HCT116 (cell line): ENCODE measurements at regions not wholly inside any gene's neighbourhood (a gene's known extent, or its start where the extent isn't known, plus 50 kb on each side); places are given as distances from the start of the nearest gene placed in this dataset.

ENCODE experiments used
- ATAC-seq: fragments of 200-7000 bp; cut with Tn5 transposase; 2 replicates; pipeline ENCODE4 v1.9.1; 2020; ENCODE audit warnings: mild to moderate bottlenecking, moderate library complexity
- BruUV-seq: library from RNA; stranded (reverse); fragments of 400-500 nt; replicated peaks from 2 replicates; lab custom pipeline; 2021; lab: Mats Ljungman, UMichigan
- CTCF ChIA-PET: fragments of 300-600 bp; sonication (Branson Sonifier 250); formaldehyde crosslinking; loops from one replicate; lab custom pipeline; 2021; ENCODE audit warnings: antibody characterized with exemption; lab: Charles Lee
- POLR2A ChIA-PET: fragments of 300-600, 350-600 bp; sonication (Branson Sonifier 250); formaldehyde crosslinking; loops from one replicate; lab custom pipeline; 2021; ENCODE audit warnings: antibody characterized with exemption; lab: Charles Lee
- RAD21 ChIA-PET, 2 experiments: fragments of 300-600 bp; sonication (Branson Sonifier 250); formaldehyde crosslinking; loops; one replicate each; lab custom pipeline; 2023; ENCODE audit warnings: low total read pairs in 2 of 2; ENCODE audit not compliant: uncharacterized antibody in 2 of 2, unreplicated experiment in 2 of 2, low non-redundant PET in 1 of 2; lab: Charles Lee
- DNase-seq: peaks from one replicate; pipeline ENCODE4 v3.0.0-alpha.2; 2010; ENCODE audit warnings: low read depth, low spot score
- H2AFZ ChIP-seq: fragments of 200-600 bp; shearing (Covaris generic), sonication (generic); 2 replicates; pipeline ENCODE4 v1.6.1; 2017; ENCODE audit warnings: low read depth, mixed run types, mixed read lengths, antibody characterized with exemption, low read length; ENCODE audit not compliant: poor library complexity, severe bottlenecking
- H3K27ac ChIP-seq: 2 replicates; pipeline ENCODE4 v1.5.1; 2012; ENCODE audit warnings: low read depth, low read length
- H3K27me3 ChIP-seq: fragments of 200-600 bp; sonication (generic); 2 replicates; pipeline ENCODE4 v1.6.1; 2016; ENCODE audit warnings: mixed run types, low read length, mixed read lengths; ENCODE audit not compliant: insufficient read depth
- H3K36me3 ChIP-seq, 2 experiments: fragments of 200-500 bp in 1 of 2; fragments of 200-600 bp in 1 of 2; sonication (Bioruptor generic) in 1 of 2; sonication (generic) in 1 of 2; 2 replicates each; pipeline versions ENCODE4 v1.5.1 to v1.6.1; 2014 to 2016; ENCODE audit warnings: low read length in 2 of 2, inconsistent platforms in 1 of 2, mixed read lengths in 1 of 2, mixed run types in 1 of 2; ENCODE audit not compliant: insufficient read depth in 2 of 2, control insufficient read depth in 1 of 2
- H3K4me1 ChIP-seq, 2 experiments: fragments of 200-600 bp in 1 of 2; sonication (generic) in 1 of 2; 2 replicates each; pipeline versions ENCODE4 v1.5.1 to v1.6.1; 2012 to 2017; ENCODE audit warnings: low read length in 2 of 2, inconsistent platforms in 1 of 2, mild to moderate bottlenecking in 1 of 2, mixed read lengths in 1 of 2, mixed run types in 1 of 2, moderate library complexity in 1 of 2; ENCODE audit not compliant: insufficient read depth in 2 of 2, control insufficient read depth in 1 of 2
- H3K4me2 ChIP-seq: fragments of 200-600 bp; sonication (generic); 2 replicates; pipeline ENCODE4 v1.6.1; 2017; ENCODE audit warnings: mixed run types, low read length, mixed read lengths
- H3K4me3 ChIP-seq, 2 experiments: fragments of 200-600 bp in 1 of 2; sonication (generic) in 1 of 2; replicated peaks in 1 of 2; 2 replicates each; pipeline ENCODE4 v1.5.1; 2011 to 2016; ENCODE audit warnings: low read length in 2 of 2, control low read depth in 1 of 2, low read depth in 1 of 2, mild to moderate bottlenecking in 1 of 2, mixed read lengths in 1 of 2, mixed run types in 1 of 2
- H3K79me2 ChIP-seq: fragments of 200-600 bp; sonication (generic); 2 replicates; pipeline ENCODE4 v1.6.1; 2017; ENCODE audit warnings: mild to moderate bottlenecking, mixed run types, low read length, moderate library complexity, mixed read lengths; ENCODE audit not compliant: insufficient read depth
- H3K9ac ChIP-seq: fragments of 200-600 bp; sonication (generic); 2 replicates; pipeline ENCODE4 v1.6.1; 2016; ENCODE audit warnings: low read length, mixed read lengths
- H3K9me2 ChIP-seq: fragments of 200-600 bp; sonication (generic), shearing (Covaris generic); 2 replicates; pipeline ENCODE4 v1.6.1; 2017; ENCODE audit warnings: mixed run types, mild to moderate bottlenecking, moderate library complexity; ENCODE audit not compliant: insufficient read depth
- H3K9me3 ChIP-seq, 2 experiments: fragments of 200-500 bp in 1 of 2; fragments of 200-600 bp in 1 of 2; sonication (Bioruptor generic) in 1 of 2; sonication (generic) in 1 of 2; 2 replicates each; pipeline ENCODE4 v1.6.1; 2014 to 2017; ENCODE audit warnings: low read length in 2 of 2, mixed read lengths in 2 of 2, inconsistent platforms in 1 of 2, low read depth in 1 of 2, mild to moderate bottlenecking in 1 of 2, mixed run types in 1 of 2, moderate library complexity in 1 of 2; ENCODE audit not compliant: control insufficient read depth in 1 of 2, insufficient read depth in 1 of 2
- H4K20me1 ChIP-seq: fragments of 200-600 bp; sonication (generic), shearing (Covaris generic); 2 replicates; pipeline ENCODE4 v1.6.1; 2017; ENCODE audit warnings: mixed run types, mild to moderate bottlenecking, moderate library complexity; ENCODE audit not compliant: insufficient read depth
- CBX3 ChIP-seq: IDR thresholded peaks from 2 replicates; pipeline ENCODE4 v1.6.1; 2012; ENCODE audit warnings: low read depth
- CEBPB ChIP-seq: IDR thresholded peaks from 2 replicates; pipeline ENCODE4 v1.6.1; 2012; ENCODE audit warnings: low read depth
- CTCF ChIP-seq, 3 experiments: fragments of 200-600 bp in 1 of 3; sonication (generic) in 1 of 3; IDR thresholded peaks in 2 of 3; conservative IDR thresholded peaks in 1 of 3; 2 replicates each; pipeline ENCODE4 v1.5.1; 2012 to 2017; ENCODE audit warnings: low read depth in 2 of 3, low read length in 2 of 3, antibody characterized with exemption in 1 of 3, borderline replicate concordance in 1 of 3, control low read depth in 1 of 3, mild to moderate bottlenecking in 1 of 3, mixed read lengths in 1 of 3, mixed run types in 1 of 3, moderate library complexity in 1 of 3; ENCODE audit not compliant: insufficient read depth in 1 of 3
- FOSL1 ChIP-seq: IDR thresholded peaks from 2 replicates; pipeline ENCODE4 v1.6.1; 2012; ENCODE audit warnings: low read depth
- SIN3A ChIP-seq: IDR thresholded peaks from 2 replicates; pipeline ENCODE4 v1.6.1; 2012; ENCODE audit warnings: low read depth
- SP1 ChIP-seq: IDR thresholded peaks from 2 replicates; pipeline ENCODE4 v1.6.1; 2012; ENCODE audit warnings: low read depth
- TCF7L2 ChIP-seq: IDR thresholded peaks from 2 replicates; pipeline ENCODE4 v1.7.0; 2011; ENCODE audit warnings: borderline replicate concordance, inconsistent platforms; ENCODE audit not compliant: insufficient read depth, insufficient read length; ENCODE audit errors: extremely low read depth
- YY1 ChIP-seq: IDR thresholded peaks from 2 replicates; pipeline ENCODE4 v1.6.1; 2011; ENCODE audit warnings: low read length, low read depth, moderate library complexity, mild to moderate bottlenecking; ENCODE audit not compliant: insufficient replicate concordance; ENCODE audit errors: extremely low read depth
- intact Hi-C: fragments of 100-400 bp; cut with micrococcal nuclease; formaldehyde crosslinking; loops from 2 replicates; pipeline ENCODE4 v1.10.0; 2022
- TF ChIP-seq, protein P1 (sequence below): IDR thresholded peaks from 2 replicates; pipeline ENCODE4 v1.6.1; 2012
- TF ChIP-seq, protein P2 (sequence below): IDR thresholded peaks from 2 replicates; pipeline ENCODE4 v1.6.1; 2012

DNA sequence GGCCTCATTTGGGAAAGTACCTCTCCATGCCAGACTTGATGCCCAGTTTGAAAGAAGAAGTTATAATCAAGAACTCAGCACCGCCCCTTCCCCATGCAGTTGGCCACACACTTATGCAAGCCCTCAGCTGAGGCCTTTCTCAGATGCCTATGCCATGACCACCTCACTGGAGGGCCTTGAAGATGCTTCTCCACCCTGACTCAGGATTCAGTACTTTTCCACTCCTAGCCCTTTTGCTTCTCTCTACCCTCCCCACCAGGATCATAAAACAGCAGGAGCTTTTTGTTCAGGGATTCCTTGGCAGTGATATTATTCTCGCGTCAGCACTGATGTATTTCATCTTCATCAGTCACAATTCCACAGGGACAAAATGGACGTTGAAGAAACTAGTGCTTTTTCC lies 313.5 kb downstream of the PYDC2 start:
- BruUV-seq, result no TSS peak
- peak; percentile 58; the same call in 1 of the 2 replicates for TF ChIP-seq CEBPB
- peak; percentile 86 for TF ChIP-seq SP1
- TF ChIP-seq, protein P1, sequence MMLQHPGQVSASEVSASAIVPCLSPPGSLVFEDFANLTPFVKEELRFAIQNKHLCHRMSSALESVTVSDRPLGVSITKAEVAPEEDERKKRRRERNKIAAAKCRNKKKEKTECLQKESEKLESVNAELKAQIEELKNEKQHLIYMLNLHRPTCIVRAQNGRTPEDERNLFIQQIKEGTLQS, result peak; percentile 65; the same call in 1 of the 2 replicates
- no peak for TF ChIP-seq CTCF (IDR thresholded peaks at IDR 0.05 in 2 of 3, conservative IDR thresholded peaks at IDR 0.05 in 1 of 3; ENCODE audit: borderline replicate concordance in 1 of 3, insufficient read depth in 1 of 3, low read depth in 2 of 3, low read length in 2 of 3)
- TF ChIP-seq, protein P2, sequence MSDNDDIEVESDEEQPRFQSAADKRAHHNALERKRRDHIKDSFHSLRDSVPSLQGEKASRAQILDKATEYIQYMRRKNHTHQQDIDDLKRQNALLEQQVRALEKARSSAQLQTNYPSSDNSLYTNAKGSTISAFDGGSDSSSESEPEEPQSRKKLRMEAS, result no peak
- TF ChIP-seq FOSL1, result peak; percentile 62
- TF ChIP-seq TCF7L2, result peak; percentile 83
- peak; percentile 72; the same call in 1 of the 2 replicates for TF ChIP-seq CBX3
- peak; percentile 19; the same call in 1 of the 2 replicates for TF ChIP-seq SIN3A
- TF ChIP-seq YY1, result peak; percentile 66
- TF ChIP-seq, all 23 proteins: peak for 8
- CTCF ChIA-PET, result no interaction called here
- Histone ChIP-seq H3K79me2 (no peaks in the 10 kb centered on the region), H2AFZ (peak overlapping the region; percentile 99), H3K27ac (peak overlapping the region; percentile 68; the same call in 1 of the 2 replicates), H3K4me1 (peaks cover 22 to 30% of the 10 kb centered on the region in 2 experiments), H3K9me3 (peaks cover 0 to 6% of the 10 kb centered on the region in 2 experiments; a peak in 1 of 4 replicates), H3K4me3 (peak overlapping the region in 1 of 2 experiments; percentile 35; a peak in 2 of 4 replicates), H3K9me2 (no peaks in the 10 kb centered on the region), H4K20me1 (no peaks in the 10 kb centered on the region), H3K36me3 (no peaks in the 10 kb centered on the region; a peak in 1 of 4 replicates), H3K4me2 (peak overlapping the region; percentile 74), H3K9ac (peak overlapping the region; percentile 52), H3K27me3 (no peaks in the 10 kb centered on the region)
- DNase-seq (peak; percentile 87), ATAC-seq (peak; percentile 93)
- intact Hi-C loops, result no loop called here
- RAD21 ChIA-PET, result no interaction called here
- POLR2A ChIA-PET, result no interaction called here
